NT2/D1 (cell line): ENCODE measurements at regions not wholly inside any gene's neighbourhood (a gene's known extent, or its start where the extent isn't known, plus 50 kb on each side); places are given as distances from the start of the nearest gene placed in this dataset.

ENCODE experiments used
- DNase-seq: peaks from one replicate; pipeline ENCODE4 v3.0.0-alpha.2; 2011; ENCODE audit warnings: low read depth, low spot score
- H3K27me3 ChIP-seq: 2 replicates; pipeline ENCODE4 v1.6.0; 2011; ENCODE audit warnings: mild to moderate bottlenecking; ENCODE audit not compliant: insufficient read length, insufficient read depth
- H3K36me3 ChIP-seq: 2 replicates; pipeline ENCODE4 v1.6.1; 2011; ENCODE audit warnings: mild to moderate bottlenecking, low read length, mixed read lengths; ENCODE audit not compliant: insufficient read depth, insufficient read length
- H3K4me1 ChIP-seq: 2 replicates; pipeline ENCODE4 v1.5.1; 2011; ENCODE audit not compliant: insufficient read depth, insufficient read length
- H3K4me3 ChIP-seq: 2 replicates; pipeline ENCODE4 v1.5.1; 2011; ENCODE audit warnings: low read depth; ENCODE audit not compliant: insufficient read length
- H3K9ac ChIP-seq: 2 replicates; pipeline ENCODE4 v1.6.0; 2011; ENCODE audit warnings: low read depth; ENCODE audit not compliant: insufficient read length
- H3K9me3 ChIP-seq: 2 replicates; pipeline ENCODE4 v1.5.1; 2011; ENCODE audit warnings: mild to moderate bottlenecking, low read length; ENCODE audit not compliant: insufficient read depth
- SUZ12 ChIP-seq: IDR thresholded peaks from 2 replicates; pipeline ENCODE4 v1.6.1; 2011; ENCODE audit not compliant: insufficient read length, insufficient read depth; ENCODE audit errors: extremely low read depth
- YY1 ChIP-seq: IDR thresholded peaks from 2 replicates; pipeline ENCODE4 v1.6.1; 2011; ENCODE audit not compliant: insufficient read length, insufficient read depth
- ZNF274 ChIP-seq: IDR thresholded peaks from 2 replicates; pipeline ENCODE4 v1.6.1; 2011; ENCODE audit warnings: mild to moderate bottlenecking, low read depth, low read length

DNA sequence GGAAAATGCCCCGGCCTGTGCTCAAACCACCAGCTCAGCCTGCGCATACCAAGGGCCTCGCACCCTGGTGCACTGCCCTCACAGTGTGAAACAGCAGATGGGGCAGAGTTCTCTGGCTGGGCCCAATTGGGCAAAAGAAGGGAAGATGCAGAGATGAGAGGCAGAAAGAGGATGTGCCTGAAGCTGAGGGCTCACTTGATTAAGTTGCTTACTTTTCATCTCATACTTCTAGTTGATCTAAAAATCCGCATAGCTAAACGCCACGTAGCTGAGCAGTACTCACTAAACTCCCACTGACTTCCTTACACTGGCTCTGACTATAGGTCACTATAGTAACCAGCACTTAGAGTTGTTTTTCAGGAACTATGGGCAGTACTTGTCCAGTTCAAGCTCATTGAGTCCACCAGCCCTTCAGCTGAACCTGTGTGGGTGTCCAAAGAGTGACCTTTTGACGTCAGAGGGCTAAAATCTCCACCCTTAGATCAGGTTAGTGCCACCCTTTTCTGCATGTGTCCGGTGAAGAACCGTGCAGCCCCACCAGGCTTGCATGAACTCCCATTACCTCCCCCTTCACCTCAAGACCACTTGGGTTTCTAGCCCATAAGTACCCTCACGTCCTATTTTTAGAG is 215.2 kb downstream of the AUH start:
- H3K36me3 ChIP-seq = no peaks in the 10 kb centered on the region
- H3K4me3 ChIP-seq = no peak overlapping the region
- H3K9me3 ChIP-seq = peaks cover 22% of the 10 kb centered on the region
- TF ChIP-seq SUZ12 = no peak
- TF ChIP-seq ZNF274 = no peak
- TF ChIP-seq YY1 = no peak
- no peaks in the 10 kb centered on the region for H3K27me3 ChIP-seq
- H3K9ac ChIP-seq = no peak overlapping the region
- peaks cover 9% of the 10 kb centered on the region for H3K4me1 ChIP-seq
- no peak for DNase-seq

GRCh38 chr9:91147079-91147708 is 214.5 kb downstream of the AUH start:
- Histone ChIP-seq H3K9me3 (peaks cover 22% of the 10 kb centered on the region), H3K27me3 (no peaks in the 10 kb centered on the region), H3K4me1 (peaks cover 9% of the 10 kb centered on the region), H3K4me3 (no peak overlapping the region), H3K9ac (no peak overlapping the region), H3K36me3 (no peaks in the 10 kb centered on the region)
- no peak for DNase-seq
- no peak for TF ChIP-seq SUZ12
- TF ChIP-seq ZNF274 = no peak
- TF ChIP-seq YY1 = no peak

- DNase-seq = no peak
- H3K9ac ChIP-seq = no peak overlapping the region
- H3K4me3 ChIP-seq = no peak overlapping the region
- H3K4me1 ChIP-seq = peaks cover 9% of the 10 kb centered on the region
- H3K36me3 ChIP-seq = no peaks in the 10 kb centered on the region
- H3K9me3 ChIP-seq = peaks cover 30% of the 10 kb centered on the region
- H3K27me3 ChIP-seq = no peaks in the 10 kb centered on the region
- TF ChIP-seq SUZ12 (no peak), ZNF274 (no peak), YY1 (no peak)
Observed at GRCh38 chr9:91148306-91148705, 213.4 kb downstream of the AUH start.

GRCh38 chr9:91150273-91150997 is 211.3 kb downstream of the AUH start:
- no peak for DNase-seq
- Histone ChIP-seq H3K27me3 (no peaks in the 10 kb centered on the region), H3K36me3 (no peaks in the 10 kb centered on the region), H3K9ac (no peak overlapping the region), H3K4me1 (peaks cover 9% of the 10 kb centered on the region), H3K4me3 (no peak overlapping the region), H3K9me3 (peaks cover 30% of the 10 kb centered on the region)
- TF ChIP-seq YY1 = no peak
- TF ChIP-seq ZNF274 = no peak
- TF ChIP-seq SUZ12 = no peak

DNA sequence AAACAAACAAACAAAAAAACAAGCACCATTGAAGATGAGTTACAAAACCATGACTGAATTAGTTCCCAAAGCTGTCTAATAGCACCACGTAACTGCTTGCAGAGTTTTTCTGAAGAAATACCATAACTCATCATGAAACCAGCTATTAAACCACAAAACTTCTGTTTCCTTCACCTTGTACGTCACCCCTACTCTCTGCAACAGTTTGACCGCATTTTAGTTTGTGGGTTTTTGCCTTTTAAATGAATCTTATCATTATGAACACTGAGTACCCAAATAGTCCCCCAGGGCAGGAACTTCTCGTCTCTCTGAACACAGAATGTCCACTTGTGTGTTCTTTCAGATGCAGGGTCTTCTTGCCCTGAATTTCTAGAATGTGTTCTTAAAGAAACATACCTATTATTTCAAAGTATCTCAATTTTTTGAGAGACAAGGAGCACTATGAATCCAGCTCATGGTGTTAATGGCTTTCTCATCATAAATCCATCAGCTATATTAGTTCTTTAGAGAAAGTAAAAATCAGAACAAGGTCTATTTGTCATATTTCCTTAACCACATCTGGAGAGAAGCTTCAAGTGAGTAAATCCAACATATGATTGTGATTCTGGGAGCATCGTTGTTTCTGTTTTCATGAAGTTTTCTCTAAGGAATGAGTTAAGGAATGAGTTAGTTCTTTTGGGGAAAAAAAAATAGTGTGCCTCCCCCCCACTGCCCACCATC is 210.6 kb downstream of the AUH start:
- H3K9ac ChIP-seq = no peak overlapping the region
- H3K4me3 ChIP-seq = no peak overlapping the region
- no peaks in the 10 kb centered on the region for H3K36me3 ChIP-seq
- peaks cover 9% of the 10 kb centered on the region for H3K4me1 ChIP-seq
- no peaks in the 10 kb centered on the region for H3K27me3 ChIP-seq
- H3K9me3 ChIP-seq = peaks cover 30% of the 10 kb centered on the region
- TF ChIP-seq YY1 (no peak), SUZ12 (no peak), ZNF274 (no peak)
- DNase-seq = no peak

- no peak for DNase-seq
- no peak for TF ChIP-seq YY1
- no peak for TF ChIP-seq SUZ12
- TF ChIP-seq ZNF274 = no peak
- peaks cover 30% of the 10 kb centered on the region for H3K9me3 ChIP-seq
- peaks cover 4% of the 10 kb centered on the region for H3K4me1 ChIP-seq
- H3K9ac ChIP-seq = no peak overlapping the region
- no peaks in the 10 kb centered on the region for H3K27me3 ChIP-seq
- no peak overlapping the region for H3K4me3 ChIP-seq
- no peaks in the 10 kb centered on the region for H3K36me3 ChIP-seq
Observed at GRCh38 chr9:91151718-91152095, 210.0 kb downstream of the AUH start.

- no peak for TF ChIP-seq YY1
- no peak for TF ChIP-seq SUZ12
- no peak for TF ChIP-seq ZNF274
Observed at GRCh38 chr9:91154686-91155085, 207.0 kb downstream of the AUH start.

More at GRCh38 chr9:91154686-91155085, 207.0 kb downstream of the AUH start:
- no peaks in the 10 kb centered on the region for H3K36me3 ChIP-seq
- H3K27me3 ChIP-seq = no peaks in the 10 kb centered on the region
- no peak overlapping the region for H3K9ac ChIP-seq
- no peak overlapping the region for H3K4me3 ChIP-seq
- no peak for DNase-seq
- H3K9me3 ChIP-seq = peaks cover 20% of the 10 kb centered on the region; the same call in 1 of the 2 replicates
- no peaks in the 10 kb centered on the region for H3K4me1 ChIP-seq
